T-helper 2 cell treated with Interferon-gamma antibody and Interleukin-4, amounts not matched to agents 5 μg/mL and 100 μg/mL, for 36 hours (primary cell): ENCODE measurements at regions not wholly inside any gene's neighbourhood (a gene's known extent, or its start where the extent isn't known, plus 50 kb on each side); places are given as distances from the start of the nearest gene placed in this dataset.
"Not testable (repeated sequence)": the region's sequence is repeated elsewhere in the genome, so short reads cannot be mapped to it uniquely, and the experiment has no call there.

Source experiments
- DNase-seq: peaks from one replicate; pipeline ENCODE4 v3.0.0; 2021; ENCODE audit warnings: low spot score
- H3K27ac Mint-ChIP-seq: one replicate; pipeline ENCODE4 v1.8.0; 2021; ENCODE audit warnings: mild to moderate bottlenecking, mixed read lengths
- H3K27me3 Mint-ChIP-seq: one replicate; pipeline ENCODE4 v1.8.0; 2021; ENCODE audit warnings: low read depth, mixed read lengths
- H3K36me3 Mint-ChIP-seq: one replicate; pipeline ENCODE4 v1.8.0; 2021; ENCODE audit warnings: low read depth, mixed read lengths
- H3K4me1 Mint-ChIP-seq: one replicate; pipeline ENCODE4 v1.8.0; 2021; ENCODE audit warnings: low read depth, mixed read lengths
- H3K4me3 Mint-ChIP-seq: one replicate; pipeline ENCODE4 v1.8.0; 2022; ENCODE audit warnings: mild to moderate bottlenecking, moderate library complexity, mixed read lengths
- H3K9me3 Mint-ChIP-seq: one replicate; pipeline ENCODE4 v1.8.0; 2021; ENCODE audit warnings: mixed read lengths

GRCh38 chr2:156765450-156765849 is 329.3 kb downstream of the GPD2 start:
- H3K9me3 Mint-ChIP-seq, result peaks cover 10% of the 10 kb centered on the region
- no peaks in the 10 kb centered on the region for H3K36me3 Mint-ChIP-seq
- H3K27me3 Mint-ChIP-seq, result no peaks in the 10 kb centered on the region
- no peak overlapping the region for H3K4me3 Mint-ChIP-seq
- no peak for DNase-seq
- no peak overlapping the region for H3K27ac Mint-ChIP-seq
- H3K4me1 Mint-ChIP-seq, result no peaks in the 10 kb centered on the region

- H3K27ac Mint-ChIP-seq, result no peak overlapping the region
- H3K4me1 Mint-ChIP-seq, result no peaks in the 10 kb centered on the region
- no peaks in the 10 kb centered on the region for H3K27me3 Mint-ChIP-seq
- H3K9me3 Mint-ChIP-seq, result peaks cover 10% of the 10 kb centered on the region
- no peaks in the 10 kb centered on the region for H3K36me3 Mint-ChIP-seq
- H3K4me3 Mint-ChIP-seq, result no peak overlapping the region
- no peak for DNase-seq
Observed at GRCh38 chr2:156769802-156770201, 333.6 kb downstream of the GPD2 start.

- Mint-ChIP-seq H3K27me3 (no peaks in the 10 kb centered on the region), H3K36me3 (no peaks in the 10 kb centered on the region), H3K27ac (no peak overlapping the region), H3K4me3 (no peak overlapping the region), H3K9me3 (no peaks in the 10 kb centered on the region), H3K4me1 (no peaks in the 10 kb centered on the region)
- no peak for DNase-seq
Observed at GRCh38 chr2:156778916-156779315, 342.7 kb downstream of the GPD2 start.

GRCh38 chr2:156779416-156780120 is 343.4 kb downstream of the GPD2 start:
- Mint-ChIP-seq H3K4me1 (no peaks in the 10 kb centered on the region), H3K27me3 (no peaks in the 10 kb centered on the region), H3K9me3 (no peaks in the 10 kb centered on the region), H3K4me3 (no peak overlapping the region), H3K36me3 (no peaks in the 10 kb centered on the region), H3K27ac (no peak overlapping the region)
- no peak for DNase-seq

- H3K4me1 Mint-ChIP-seq, H3K27me3 Mint-ChIP-seq, H3K4me3 Mint-ChIP-seq, H3K9me3 Mint-ChIP-seq, H3K27ac Mint-ChIP-seq, DNase-seq, H3K36me3 Mint-ChIP-seq: not testable (repeated sequence)
Observed at GRCh38 chr2:156781677-156782076, 345.5 kb downstream of the GPD2 start.

GRCh38 chr2:156784020-156784701 is 348.0 kb downstream of the GPD2 start:
- no peaks in the 10 kb centered on the region for H3K27me3 Mint-ChIP-seq
- H3K9me3 Mint-ChIP-seq, result no peaks in the 10 kb centered on the region
- H3K27ac Mint-ChIP-seq, result no peak overlapping the region
- H3K4me1 Mint-ChIP-seq, result no peaks in the 10 kb centered on the region
- no peak overlapping the region for H3K4me3 Mint-ChIP-seq
- H3K36me3 Mint-ChIP-seq, result no peaks in the 10 kb centered on the region
- no peak for DNase-seq

GRCh38 chr2:156787517-156787916 is 351.3 kb downstream of the GPD2 start:
- no peak for DNase-seq
- no peaks in the 10 kb centered on the region for H3K27me3 Mint-ChIP-seq
- H3K27ac Mint-ChIP-seq, result no peak overlapping the region
- no peaks in the 10 kb centered on the region for H3K4me1 Mint-ChIP-seq
- H3K9me3 Mint-ChIP-seq, result no peaks in the 10 kb centered on the region
- no peak overlapping the region for H3K4me3 Mint-ChIP-seq
- no peaks in the 10 kb centered on the region for H3K36me3 Mint-ChIP-seq

GRCh38 chr2:156790343-156791037 is 354.3 kb downstream of the GPD2 start:
- no peaks in the 10 kb centered on the region for H3K36me3 Mint-ChIP-seq
- no peaks in the 10 kb centered on the region for H3K9me3 Mint-ChIP-seq
- H3K4me3 Mint-ChIP-seq, result no peak overlapping the region
- DNase-seq, result no peak
- H3K4me1 Mint-ChIP-seq, result no peaks in the 10 kb centered on the region
- H3K27me3 Mint-ChIP-seq, result no peaks in the 10 kb centered on the region
- H3K27ac Mint-ChIP-seq, result no peak overlapping the region

GRCh38 chr2:156792242-156792840 is 356.2 kb downstream of the GPD2 start:
- Mint-ChIP-seq H3K4me3 (no peak overlapping the region), H3K27ac (no peak overlapping the region), H3K27me3 (no peaks in the 10 kb centered on the region), H3K36me3 (no peaks in the 10 kb centered on the region), H3K4me1 (no peaks in the 10 kb centered on the region), H3K9me3 (no peaks in the 10 kb centered on the region)
- no peak for DNase-seq

- Mint-ChIP-seq H3K27me3 (peaks cover 2% of the 10 kb centered on the region), H3K9me3 (no peaks in the 10 kb centered on the region), H3K4me1 (no peaks in the 10 kb centered on the region), H3K27ac (no peak overlapping the region), H3K4me3 (no peak overlapping the region), H3K36me3 (no peaks in the 10 kb centered on the region)
- no peak for DNase-seq
Observed at GRCh38 chr2:156797832-156798231, 361.7 kb downstream of the GPD2 start.

- Mint-ChIP-seq H3K4me1 (no peaks in the 10 kb centered on the region), H3K4me3 (no peak overlapping the region), H3K36me3 (no peaks in the 10 kb centered on the region), H3K27me3 (peaks cover 2% of the 10 kb centered on the region), H3K9me3 (no peaks in the 10 kb centered on the region), H3K27ac (no peak overlapping the region)
- no peak for DNase-seq
Observed at GRCh38 chr2:156800065-156800653, 364.0 kb downstream of the GPD2 start.

GRCh38 chr2:156800781-156801361 is 364.7 kb downstream of the GPD2 start:
- Mint-ChIP-seq H3K27me3 (peaks cover 2% of the 10 kb centered on the region), H3K9me3 (no peaks in the 10 kb centered on the region), H3K4me3 (no peak overlapping the region), H3K27ac (no peak overlapping the region), H3K4me1 (no peaks in the 10 kb centered on the region), H3K36me3 (no peaks in the 10 kb centered on the region)
- DNase-seq, result no peak

GRCh38 chr2:156803243-156803642 is 367.1 kb downstream of the GPD2 start:
- Mint-ChIP-seq H3K36me3 (no peaks in the 10 kb centered on the region), H3K4me1 (no peaks in the 10 kb centered on the region), H3K27ac (no peak overlapping the region), H3K27me3 (peaks cover 2% of the 10 kb centered on the region), H3K9me3 (no peaks in the 10 kb centered on the region), H3K4me3 (no peak overlapping the region)
- DNase-seq, result no peak
